GM12878 (cell line): ENCODE measurements at regions not wholly inside any gene's neighbourhood (a gene's known extent, or its start where the extent isn't known, plus 50 kb on each side); places are given as distances from the start of the nearest gene placed in this dataset.

Experiments
- ATAC-seq: fragments of 200-7000 bp; cut with Tn5 transposase; 3 replicates; pipeline ENCODE4 v1.9.1; 2020; ENCODE audit warnings: mild to moderate bottlenecking, moderate library complexity
- BruUV-seq: library from RNA; stranded (reverse); fragments of 400-500 nt; replicated peaks from 2 replicates; lab custom pipeline; 2021; lab: Mats Ljungman, UMichigan
- CTCF ChIA-PET: fragments of 300-600 bp; sonication (Branson Sonifier 250); formaldehyde crosslinking; extraction: SDS; loops from one replicate; lab custom pipeline; 2021; ENCODE audit warnings: inconsistent platforms; lab: Yijun Ruan, JAX
- POLR2A ChIA-PET: fragments of 350-600 bp; formaldehyde crosslinking; extraction: SDS; loops from one replicate; lab custom pipeline; 2021; ENCODE audit warnings: inconsistent platforms; lab: Charles Lee
- RAD21 ChIA-PET: fragments of 300-600 bp; sonication (Branson Sonifier 250); formaldehyde crosslinking; loops from one replicate; lab custom pipeline; 2023; ENCODE audit warnings: antibody characterized with exemption; ENCODE audit not compliant: unreplicated experiment; lab: Charles Lee
- SMC1A ChIA-PET: fragments of 300-600 bp; sonication (Branson Sonifier 250); formaldehyde crosslinking; loops from one replicate; lab custom pipeline; 2023; ENCODE audit not compliant: unreplicated experiment, uncharacterized antibody; lab: Charles Lee
- DNase-seq: peaks from one replicate; pipeline ENCODE4 v3.0.0-alpha.2; 2011; ENCODE audit warnings: low read depth, low spot score
- FAIRE-seq: peaks from 3 replicates; lab custom pipeline; 2011; peaks lifted over from hg19 to GRCh38; lab: Jason Lieb, UNC
- H2AFZ ChIP-seq: 2 replicates; pipeline ENCODE4 v1.6.0; 2011; ENCODE audit warnings: low read depth, low read length, control low read depth; ENCODE audit not compliant: control insufficient read depth
- H3K27ac ChIP-seq: 2 replicates; pipeline ENCODE4 v1.5.1; 2011; ENCODE audit warnings: control low read depth; ENCODE audit not compliant: control insufficient read depth, insufficient read depth
- H3K27me3 ChIP-seq, 2 experiments: replicated peaks in 1 of 2; 2 replicates each; pipeline versions ENCODE4 v1.6.0 to v1.6.1; 2011; ENCODE audit warnings: low read length in 1 of 2; ENCODE audit not compliant: control insufficient read depth in 2 of 2, insufficient read depth in 2 of 2
- H3K36me3 ChIP-seq, 2 experiments: 2 replicates each; pipeline ENCODE4 v1.5.1; 2011; ENCODE audit warnings: low read length in 1 of 2; ENCODE audit not compliant: control insufficient read depth in 2 of 2, insufficient read depth in 2 of 2
- H3K4me1 ChIP-seq: 2 replicates; pipeline ENCODE4 v1.6.1; 2011; ENCODE audit warnings: mild to moderate bottlenecking, low read length, moderate library complexity, mixed read lengths; ENCODE audit not compliant: control insufficient read depth, insufficient read depth
- H3K4me2 ChIP-seq: 2 replicates; pipeline ENCODE4 v1.6.0; 2011; ENCODE audit warnings: control low read depth; ENCODE audit not compliant: control insufficient read depth, insufficient read depth
- H3K4me3 ChIP-seq: fragments of 200-600 bp; sonication (generic); 2 replicates; pipeline ENCODE4 v1.5.1; 2016
- H3K79me2 ChIP-seq: 2 replicates; pipeline ENCODE4 v1.6.0; 2011; ENCODE audit warnings: low read length; ENCODE audit not compliant: control insufficient read depth, insufficient read depth
- H3K9ac ChIP-seq: 2 replicates; pipeline ENCODE4 v1.8.0; 2011; ENCODE audit warnings: low read length, control low read depth, mixed read lengths; ENCODE audit not compliant: control insufficient read depth, insufficient read depth
- H3K9me3 ChIP-seq: replicated peaks from 3 replicates; pipeline ENCODE4 v1.5.1; 2011; ENCODE audit warnings: mild to moderate bottlenecking, low read length; ENCODE audit not compliant: control insufficient read depth, insufficient read depth
- H4K20me1 ChIP-seq: 2 replicates; pipeline ENCODE4 v1.6.0; 2011; ENCODE audit not compliant: control insufficient read depth, insufficient read depth
- ETV6 ChIP-seq, 2 experiments: fragments of 450-650 bp in 1 of 2; IDR thresholded peaks in 1 of 2; conservative IDR thresholded peaks in 1 of 2; 2 replicates each; pipeline ENCODE4 v1.6.1; 2014; ENCODE audit warnings: antibody characterized with exemption in 1 of 2, borderline replicate concordance in 1 of 2, low read depth in 1 of 2, mild to moderate bottlenecking in 1 of 2, moderate library complexity in 1 of 2
- FOS ChIP-seq: IDR thresholded peaks from 3 replicates; pipeline ENCODE4 v1.6.1; 2011; ENCODE audit warnings: borderline replicate concordance; ENCODE audit not compliant: insufficient read length; ENCODE audit errors: extremely low read depth
- HDAC2 ChIP-seq: fragments of 200-600 bp; sonication (generic); IDR thresholded peaks from 2 replicates; pipeline ENCODE4 v1.6.1; 2017
- MEF2A ChIP-seq: IDR thresholded peaks from 2 replicates; pipeline ENCODE4 v1.6.1; 2011; ENCODE audit warnings: low read depth, mild to moderate bottlenecking, low read length, moderate library complexity; ENCODE audit not compliant: insufficient read depth
- SP1 ChIP-seq: IDR thresholded peaks from one replicate; pipeline ENCODE4 v1.6.1; 2011; ENCODE audit warnings: low read depth, low read length
- SRF ChIP-seq, 2 experiments: IDR thresholded peaks; 2 replicates each; pipeline ENCODE4 v1.6.1; 2011; ENCODE audit warnings: low read depth in 2 of 2, low read length in 2 of 2, mild to moderate bottlenecking in 1 of 2, moderate library complexity in 1 of 2
- SUPT20H ChIP-seq: IDR thresholded peaks from 2 replicates; pipeline ENCODE4 v1.6.1; 2011; ENCODE audit warnings: low read depth, mild to moderate bottlenecking, low read length, moderate library complexity, borderline replicate concordance; ENCODE audit not compliant: control insufficient read depth
- WGBS: methylation state at CpG from one replicate; pipeline ENCODE4 v1.1.6; 2016; ENCODE audit warnings: low lambda C conversion rate; ENCODE audit not compliant: insufficient replicate concordance, insufficient coverage; ENCODE audit errors: missing lambda C conversion rate; 5-methylcytosine and 5-hydroxymethylcytosine counted together
- in situ Hi-C: fragments of 300-500 bp; cut with MboI; formaldehyde crosslinking; loops from 9 replicates; pipeline ENCODE4 v1.14.3; 2018; ENCODE audit warnings: mixed read lengths
- intact Hi-C: fragments of 100-400 bp; cut with micrococcal nuclease; formaldehyde crosslinking; loops from one replicate; pipeline ENCODE4 v1.14.2; 2022; ENCODE audit not compliant: unreplicated experiment
- TF ChIP-seq, protein P1 (sequence below): fragments of 450-650 bp; formaldehyde crosslinking; IDR thresholded peaks from 2 replicates; pipeline ENCODE4 v1.4.0; 2020; ENCODE audit warnings: mild to moderate bottlenecking, moderate library complexity
- TF ChIP-seq, protein P2 (sequence below): IDR thresholded peaks from 2 replicates; pipeline ENCODE4 v1.6.1; 2011; ENCODE audit warnings: borderline replicate concordance, low read depth, mild to moderate bottlenecking, moderate library complexity, mixed read lengths, low read length; ENCODE audit not compliant: insufficient read depth; ENCODE audit errors: extremely low read length
- TF ChIP-seq, protein P3 (sequence below): fragments of 450-650 bp; IDR thresholded peaks from 2 replicates; pipeline ENCODE4 v1.6.1; 2018; ENCODE audit warnings: borderline replicate concordance, mild to moderate bottlenecking; ENCODE audit not compliant: partially characterized antibody
- TF ChIP-seq, protein P4 (sequence below): fragments of 450-650 bp; IDR thresholded peaks from 2 replicates; pipeline ENCODE4 v1.6.1; 2014; ENCODE audit warnings: mild to moderate bottlenecking

DNA sequence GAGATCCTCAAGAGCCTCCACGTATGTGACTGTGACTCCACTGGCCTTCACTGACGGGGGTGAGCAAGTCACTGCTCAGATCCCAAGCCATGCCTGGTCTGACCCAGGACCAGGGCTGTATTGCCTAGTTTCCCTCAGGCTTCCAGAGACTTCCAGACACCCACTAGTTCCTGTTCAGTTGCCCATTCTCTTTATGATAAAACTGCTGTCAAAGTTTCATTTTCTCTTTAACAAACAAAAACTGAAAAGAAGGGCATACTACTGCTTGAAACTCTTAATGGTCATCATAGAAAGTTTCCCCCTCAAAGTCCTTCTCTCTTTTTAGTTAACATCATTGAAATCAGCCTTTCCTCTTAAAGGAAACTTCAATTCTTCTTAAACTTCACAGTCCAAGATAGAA is 105.7 kb upstream of the GHR start:
- H2AFZ ChIP-seq: no peak overlapping the region
- RAD21 ChIA-PET: no interaction called here
- intact Hi-C loops: no loop called here
- H3K36me3 ChIP-seq: no peaks in the 10 kb centered on the region
- SMC1A ChIA-PET: interaction anchor here (1.0 kb wide), 1 partner anchor 10 kb away, joined by 4 read pairs; no protein-coding TSS in a partner anchor
- no peaks in the 10 kb centered on the region for H3K27me3 ChIP-seq
- no peak for DNase-seq
- H3K27ac ChIP-seq: no peak overlapping the region
- in situ Hi-C loops: no loop called here
- TF ChIP-seq MEF2A (no peak), ETV6 (conservative IDR thresholded peaks at IDR 0.05 in 1 of 2, IDR thresholded peaks at IDR 0.05 in 1 of 2; ENCODE audit: borderline replicate concordance in 1 of 2, low read depth in 1 of 2) (no peak), SP1 (no peak), FOS (no peak), SUPT20H (no peak), SRF (IDR thresholded peaks at IDR 0.05; ENCODE audit: low read depth in 2 of 2, low read length in 2 of 2) (no peak), HDAC2 (no peak)
- TF ChIP-seq, protein P1, sequence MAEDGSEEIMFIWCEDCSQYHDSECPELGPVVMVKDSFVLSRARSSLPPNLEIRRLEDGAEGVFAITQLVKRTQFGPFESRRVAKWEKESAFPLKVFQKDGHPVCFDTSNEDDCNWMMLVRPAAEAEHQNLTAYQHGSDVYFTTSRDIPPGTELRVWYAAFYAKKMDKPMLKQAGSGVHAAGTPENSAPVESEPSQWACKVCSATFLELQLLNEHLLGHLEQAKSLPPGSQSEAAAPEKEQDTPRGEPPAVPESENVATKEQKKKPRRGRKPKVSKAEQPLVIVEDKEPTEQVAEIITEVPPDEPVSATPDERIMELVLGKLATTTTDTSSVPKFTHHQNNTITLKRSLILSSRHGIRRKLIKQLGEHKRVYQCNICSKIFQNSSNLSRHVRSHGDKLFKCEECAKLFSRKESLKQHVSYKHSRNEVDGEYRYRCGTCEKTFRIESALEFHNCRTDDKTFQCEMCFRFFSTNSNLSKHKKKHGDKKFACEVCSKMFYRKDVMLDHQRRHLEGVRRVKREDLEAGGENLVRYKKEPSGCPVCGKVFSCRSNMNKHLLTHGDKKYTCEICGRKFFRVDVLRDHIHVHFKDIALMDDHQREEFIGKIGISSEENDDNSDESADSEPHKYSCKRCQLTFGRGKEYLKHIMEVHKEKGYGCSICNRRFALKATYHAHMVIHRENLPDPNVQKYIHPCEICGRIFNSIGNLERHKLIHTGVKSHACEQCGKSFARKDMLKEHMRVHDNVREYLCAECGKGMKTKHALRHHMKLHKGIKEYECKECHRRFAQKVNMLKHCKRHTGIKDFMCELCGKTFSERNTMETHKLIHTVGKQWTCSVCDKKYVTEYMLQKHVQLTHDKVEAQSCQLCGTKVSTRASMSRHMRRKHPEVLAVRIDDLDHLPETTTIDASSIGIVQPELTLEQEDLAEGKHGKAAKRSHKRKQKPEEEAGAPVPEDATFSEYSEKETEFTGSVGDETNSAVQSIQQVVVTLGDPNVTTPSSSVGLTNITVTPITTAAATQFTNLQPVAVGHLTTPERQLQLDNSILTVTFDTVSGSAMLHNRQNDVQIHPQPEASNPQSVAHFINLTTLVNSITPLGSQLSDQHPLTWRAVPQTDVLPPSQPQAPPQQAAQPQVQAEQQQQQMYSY (CRISPR knock-in tag): no peak
- TF ChIP-seq, protein P2, sequence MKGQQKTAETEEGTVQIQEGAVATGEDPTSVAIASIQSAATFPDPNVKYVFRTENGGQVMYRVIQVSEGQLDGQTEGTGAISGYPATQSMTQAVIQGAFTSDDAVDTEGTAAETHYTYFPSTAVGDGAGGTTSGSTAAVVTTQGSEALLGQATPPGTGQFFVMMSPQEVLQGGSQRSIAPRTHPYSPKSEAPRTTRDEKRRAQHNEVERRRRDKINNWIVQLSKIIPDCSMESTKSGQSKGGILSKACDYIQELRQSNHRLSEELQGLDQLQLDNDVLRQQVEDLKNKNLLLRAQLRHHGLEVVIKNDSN: no peak
- TF ChIP-seq, protein P3, sequence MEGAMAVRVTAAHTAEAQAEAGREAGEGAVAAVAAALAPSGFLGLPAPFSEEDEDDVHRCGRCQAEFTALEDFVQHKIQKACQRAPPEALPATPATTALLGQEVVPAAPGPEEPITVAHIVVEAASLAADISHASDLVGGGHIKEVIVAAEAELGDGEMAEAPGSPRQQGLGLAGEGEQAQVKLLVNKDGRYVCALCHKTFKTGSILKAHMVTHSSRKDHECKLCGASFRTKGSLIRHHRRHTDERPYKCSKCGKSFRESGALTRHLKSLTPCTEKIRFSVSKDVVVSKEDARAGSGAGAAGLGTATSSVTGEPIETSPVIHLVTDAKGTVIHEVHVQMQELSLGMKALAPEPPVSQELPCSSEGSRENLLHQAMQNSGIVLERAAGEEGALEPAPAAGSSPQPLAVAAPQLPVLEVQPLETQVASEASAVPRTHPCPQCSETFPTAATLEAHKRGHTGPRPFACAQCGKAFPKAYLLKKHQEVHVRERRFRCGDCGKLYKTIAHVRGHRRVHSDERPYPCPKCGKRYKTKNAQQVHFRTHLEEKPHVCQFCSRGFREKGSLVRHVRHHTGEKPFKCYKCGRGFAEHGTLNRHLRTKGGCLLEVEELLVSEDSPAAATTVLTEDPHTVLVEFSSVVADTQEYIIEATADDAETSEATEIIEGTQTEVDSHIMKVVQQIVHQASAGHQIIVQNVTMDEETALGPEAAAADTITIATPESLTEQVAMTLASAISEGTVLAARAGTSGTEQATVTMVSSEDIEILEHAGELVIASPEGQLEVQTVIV: no peak
- TF ChIP-seq, protein P4, sequence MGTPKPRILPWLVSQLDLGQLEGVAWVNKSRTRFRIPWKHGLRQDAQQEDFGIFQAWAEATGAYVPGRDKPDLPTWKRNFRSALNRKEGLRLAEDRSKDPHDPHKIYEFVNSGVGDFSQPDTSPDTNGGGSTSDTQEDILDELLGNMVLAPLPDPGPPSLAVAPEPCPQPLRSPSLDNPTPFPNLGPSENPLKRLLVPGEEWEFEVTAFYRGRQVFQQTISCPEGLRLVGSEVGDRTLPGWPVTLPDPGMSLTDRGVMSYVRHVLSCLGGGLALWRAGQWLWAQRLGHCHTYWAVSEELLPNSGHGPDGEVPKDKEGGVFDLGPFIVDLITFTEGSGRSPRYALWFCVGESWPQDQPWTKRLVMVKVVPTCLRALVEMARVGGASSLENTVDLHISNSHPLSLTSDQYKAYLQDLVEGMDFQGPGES: no peak
- TF ChIP-seq, all 136 proteins: peak for 0
- Histone ChIP-seq H3K4me1 (no peaks in the 10 kb centered on the region), H3K4me3 (no peak overlapping the region), H3K9ac (no peak overlapping the region), H3K79me2 (no peaks in the 10 kb centered on the region), H3K4me2 (no peak overlapping the region), H3K9me3 (no peaks in the 10 kb centered on the region; the same call in 2 of the 3 replicates), H4K20me1 (no peaks in the 10 kb centered on the region)
- ATAC-seq (no peak), FAIRE-seq (no peak)
- BruUV-seq: no TSS peak
- ChIA-PET POLR2A (no interaction called here), CTCF (no interaction called here)
- WGBS: 3% methylated on average over 2 of the region's 2 CpGs
